Activated T-helper 17 cell treated with anti-CD3 and anti-CD28 coated beads, Interleukin-2, amount 50 U/mL, for 72 hours (primary cell): ENCODE measurements at regions not wholly inside any gene's neighbourhood (a gene's known extent, or its start where the extent isn't known, plus 50 kb on each side); places are given as distances from the start of the nearest gene placed in this dataset.

ENCODE experiments used
- ATAC-seq: fragments of 150-1000 bp; cut with Tn5 transposase; replicated peaks from 2 replicates; pipeline ENCODE4 v1.10.0; 2021; ENCODE audit warnings: mild to moderate bottlenecking, moderate library complexity
- H3K27ac Mint-ChIP-seq: one replicate; pipeline ENCODE4 v1.8.0; 2022; ENCODE audit warnings: mixed read lengths
- H3K27me3 Mint-ChIP-seq: one replicate; pipeline ENCODE4 v1.8.0; 2022; ENCODE audit warnings: mixed read lengths
- H3K36me3 Mint-ChIP-seq: one replicate; pipeline ENCODE4 v1.8.0; 2022; ENCODE audit warnings: low read depth, mild to moderate bottlenecking, mixed read lengths
- H3K4me1 Mint-ChIP-seq: one replicate; pipeline ENCODE4 v1.8.0; 2022; ENCODE audit warnings: mixed read lengths
- H3K4me3 Mint-ChIP-seq: one replicate; pipeline ENCODE4 v1.8.0; 2022; ENCODE audit warnings: mild to moderate bottlenecking, mixed read lengths
- H3K9me3 Mint-ChIP-seq: one replicate; pipeline ENCODE4 v1.8.0; 2022; ENCODE audit warnings: mixed read lengths

DNA sequence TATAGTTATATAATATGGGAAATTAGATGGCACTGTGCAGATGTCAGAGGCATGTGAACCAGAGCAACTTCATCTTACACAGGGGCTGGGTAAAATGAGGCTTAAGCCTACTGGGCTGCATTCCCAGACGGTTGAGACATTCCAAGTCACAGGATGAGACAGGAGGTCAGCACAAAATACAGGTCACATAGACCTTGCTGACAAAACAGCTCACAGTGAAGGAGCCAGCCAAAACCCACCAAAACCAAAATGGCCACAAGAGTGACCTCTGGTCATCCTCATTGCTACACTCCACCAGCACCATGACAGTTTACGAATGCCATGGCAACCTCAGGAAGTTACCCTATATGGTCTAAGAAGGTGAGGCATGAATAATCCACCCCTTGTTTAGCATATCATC is 479.4 kb downstream of the TLR4 start:
- H3K9me3 Mint-ChIP-seq = no peaks in the 10 kb centered on the region
- H3K4me1 Mint-ChIP-seq = no peaks in the 10 kb centered on the region
- H3K36me3 Mint-ChIP-seq = no peaks in the 10 kb centered on the region
- peaks cover 12% of the 10 kb centered on the region for H3K27me3 Mint-ChIP-seq
- H3K27ac Mint-ChIP-seq = no peak overlapping the region
- no peak for ATAC-seq
- no peak overlapping the region for H3K4me3 Mint-ChIP-seq

DNA sequence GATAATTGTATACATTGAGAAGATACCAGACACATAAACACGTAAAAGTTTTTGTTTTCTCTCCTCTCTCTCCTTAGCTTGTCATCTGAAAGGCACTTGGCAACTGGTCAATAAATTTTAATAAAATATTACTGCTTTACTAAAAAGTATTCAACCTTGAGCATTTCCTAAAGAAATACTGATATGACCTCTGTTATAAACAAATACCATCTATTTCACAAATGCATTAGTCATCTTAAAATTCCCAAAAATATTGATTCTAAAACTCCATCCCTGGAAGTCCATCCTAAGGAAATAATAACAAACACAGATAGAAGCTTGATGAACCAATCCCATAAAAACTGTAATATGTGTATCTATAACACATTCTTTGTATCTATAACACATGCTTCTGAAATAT is 483.2 kb downstream of the TLR4 start:
- Mint-ChIP-seq H3K4me1 (no peaks in the 10 kb centered on the region), H3K27ac (no peak overlapping the region), H3K4me3 (no peak overlapping the region), H3K27me3 (peaks cover 15% of the 10 kb centered on the region), H3K9me3 (no peaks in the 10 kb centered on the region), H3K36me3 (no peaks in the 10 kb centered on the region)
- no peak for ATAC-seq

DNA sequence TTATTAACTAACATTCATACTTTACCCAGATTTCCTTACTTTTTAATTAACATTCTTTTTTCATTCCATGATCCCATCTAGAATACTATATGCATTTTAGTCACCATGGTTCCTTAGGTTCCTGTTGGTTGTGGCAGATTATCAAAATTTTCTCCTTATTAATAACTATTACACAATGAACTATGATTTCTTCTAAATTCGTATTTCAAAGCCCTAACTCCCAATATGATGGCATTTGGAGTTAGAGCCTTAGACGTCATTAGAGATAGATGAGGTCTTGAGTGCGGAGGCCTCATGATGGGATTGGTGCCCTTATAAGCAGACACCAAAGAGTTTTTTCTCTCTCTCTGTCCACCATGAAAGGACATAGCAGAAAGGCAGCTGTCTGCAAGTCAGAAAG is 485.4 kb downstream of the TLR4 start:
- Mint-ChIP-seq H3K27ac (no peak overlapping the region), H3K27me3 (peaks cover 8% of the 10 kb centered on the region), H3K9me3 (no peaks in the 10 kb centered on the region), H3K36me3 (no peaks in the 10 kb centered on the region), H3K4me1 (no peaks in the 10 kb centered on the region), H3K4me3 (no peak overlapping the region)
- no peak for ATAC-seq

DNA sequence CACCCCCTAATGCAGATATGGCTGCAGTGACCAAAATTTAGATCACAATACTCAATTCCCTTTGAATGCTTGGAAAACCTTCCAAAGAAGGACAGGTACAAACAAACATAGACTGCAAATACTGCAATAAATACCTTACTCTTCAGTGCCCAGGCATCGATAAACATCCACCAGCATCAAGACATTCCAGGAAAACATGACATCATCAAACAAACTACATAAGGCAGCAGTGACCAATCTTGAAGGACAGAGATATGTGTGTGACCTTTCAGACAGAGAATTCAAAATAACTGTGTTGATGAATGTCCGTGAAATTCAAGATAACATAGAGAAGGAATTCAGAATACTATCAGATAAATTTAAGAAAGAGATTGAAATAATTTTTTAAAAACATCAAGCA is 488.6 kb downstream of the TLR4 start:
- peaks cover 6% of the 10 kb centered on the region for H3K27me3 Mint-ChIP-seq
- no peaks in the 10 kb centered on the region for H3K9me3 Mint-ChIP-seq
- no peaks in the 10 kb centered on the region for H3K4me1 Mint-ChIP-seq
- no peak overlapping the region for H3K4me3 Mint-ChIP-seq
- H3K27ac Mint-ChIP-seq = no peak overlapping the region
- no peak for ATAC-seq
- no peaks in the 10 kb centered on the region for H3K36me3 Mint-ChIP-seq

DNA sequence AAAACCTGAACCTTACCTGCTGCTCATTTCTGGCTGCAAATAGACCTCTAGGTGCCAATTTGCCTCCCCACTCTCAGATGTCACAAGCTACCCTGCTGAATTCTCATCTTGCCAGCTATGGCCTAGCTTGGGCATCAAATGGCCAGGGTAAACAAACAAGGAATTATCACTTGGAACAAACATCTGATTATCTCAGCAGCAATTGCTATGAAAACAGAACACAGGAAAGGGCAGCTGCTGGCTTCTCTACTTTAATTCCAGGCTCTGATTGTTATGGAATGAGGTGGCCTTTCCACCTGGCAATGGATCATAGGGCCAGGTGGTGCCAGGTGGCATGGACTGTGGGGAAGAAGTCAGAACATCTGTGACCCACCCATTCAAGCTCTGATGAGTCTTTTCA is 505.1 kb downstream of the TLR4 start:
- H3K36me3 Mint-ChIP-seq = no peaks in the 10 kb centered on the region
- no peak for ATAC-seq
- H3K4me1 Mint-ChIP-seq = no peaks in the 10 kb centered on the region
- no peak overlapping the region for H3K4me3 Mint-ChIP-seq
- peaks cover 9% of the 10 kb centered on the region for H3K27me3 Mint-ChIP-seq
- no peak overlapping the region for H3K27ac Mint-ChIP-seq
- peaks cover 10% of the 10 kb centered on the region for H3K9me3 Mint-ChIP-seq

DNA sequence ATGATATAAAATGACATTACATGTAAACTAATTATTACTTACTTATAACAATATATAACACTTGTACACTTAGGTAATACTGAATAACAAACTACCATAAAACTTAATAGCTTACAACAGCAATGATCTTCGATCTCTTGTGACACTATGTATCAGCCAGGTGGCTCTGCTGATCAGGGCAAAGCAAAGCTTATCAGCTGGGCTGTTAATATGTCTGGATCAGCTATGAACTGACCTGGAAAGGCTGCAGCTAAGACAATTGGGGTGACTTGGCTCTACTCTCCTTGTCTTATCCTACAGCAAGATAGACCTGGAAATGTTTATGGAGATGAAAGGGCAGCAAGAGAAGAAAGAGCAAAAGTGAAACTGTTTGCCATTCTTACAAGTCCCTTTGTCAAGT is 511.3 kb downstream of the TLR4 start:
- Mint-ChIP-seq H3K36me3 (no peaks in the 10 kb centered on the region), H3K4me1 (no peaks in the 10 kb centered on the region), H3K27me3 (peaks cover 9% of the 10 kb centered on the region), H3K27ac (no peak overlapping the region), H3K4me3 (no peak overlapping the region), H3K9me3 (peaks cover 6% of the 10 kb centered on the region)
- no peak for ATAC-seq

DNA sequence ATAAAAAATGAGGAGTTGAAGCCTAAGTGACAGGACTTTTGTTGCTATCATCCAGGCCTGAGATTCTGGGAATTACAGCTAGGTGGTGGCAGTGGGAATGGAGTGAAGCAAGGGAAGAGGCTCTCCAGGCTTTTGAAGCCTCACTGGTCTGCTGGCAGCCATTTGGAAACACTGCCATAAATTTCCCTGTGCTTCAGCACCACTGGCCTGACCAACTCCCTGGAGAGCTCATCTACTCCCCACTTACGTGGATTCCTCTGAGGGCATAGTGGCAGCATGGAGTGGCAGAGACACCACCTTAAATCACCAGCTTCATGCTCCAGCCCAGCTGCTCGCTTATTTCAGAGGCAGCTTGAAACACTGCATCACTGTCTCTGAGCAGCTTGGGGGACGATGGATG is 518.2 kb downstream of the TLR4 start:
- no peaks in the 10 kb centered on the region for H3K9me3 Mint-ChIP-seq
- ATAC-seq = no peak
- H3K27me3 Mint-ChIP-seq = peaks cover 7% of the 10 kb centered on the region
- H3K27ac Mint-ChIP-seq = no peak overlapping the region
- no peaks in the 10 kb centered on the region for H3K4me1 Mint-ChIP-seq
- H3K36me3 Mint-ChIP-seq = no peaks in the 10 kb centered on the region
- H3K4me3 Mint-ChIP-seq = no peak overlapping the region

DNA sequence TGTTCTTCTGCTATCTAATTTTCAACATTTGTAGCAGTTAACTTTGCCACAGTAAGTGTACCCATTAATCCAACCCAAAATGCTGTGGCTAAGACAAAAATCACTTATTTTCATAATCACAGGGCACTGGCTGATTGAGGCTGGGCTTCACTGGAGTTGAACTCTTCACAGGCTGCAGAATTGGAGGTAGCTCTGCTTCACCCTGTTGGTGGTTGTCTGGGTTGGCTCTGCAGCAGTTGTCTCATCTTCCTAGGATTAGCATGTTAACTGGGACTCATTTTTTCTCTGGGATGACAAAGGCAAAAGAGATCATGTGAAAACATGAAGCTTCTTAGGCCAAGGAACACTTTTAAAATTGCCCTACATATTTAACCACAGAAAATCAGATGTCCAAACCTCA is 518.9 kb downstream of the TLR4 start:
- peaks cover 7% of the 10 kb centered on the region for H3K27me3 Mint-ChIP-seq
- no peak for ATAC-seq
- no peaks in the 10 kb centered on the region for H3K36me3 Mint-ChIP-seq
- H3K9me3 Mint-ChIP-seq = no peaks in the 10 kb centered on the region
- no peak overlapping the region for H3K4me3 Mint-ChIP-seq
- H3K27ac Mint-ChIP-seq = no peak overlapping the region
- H3K4me1 Mint-ChIP-seq = no peaks in the 10 kb centered on the region

DNA sequence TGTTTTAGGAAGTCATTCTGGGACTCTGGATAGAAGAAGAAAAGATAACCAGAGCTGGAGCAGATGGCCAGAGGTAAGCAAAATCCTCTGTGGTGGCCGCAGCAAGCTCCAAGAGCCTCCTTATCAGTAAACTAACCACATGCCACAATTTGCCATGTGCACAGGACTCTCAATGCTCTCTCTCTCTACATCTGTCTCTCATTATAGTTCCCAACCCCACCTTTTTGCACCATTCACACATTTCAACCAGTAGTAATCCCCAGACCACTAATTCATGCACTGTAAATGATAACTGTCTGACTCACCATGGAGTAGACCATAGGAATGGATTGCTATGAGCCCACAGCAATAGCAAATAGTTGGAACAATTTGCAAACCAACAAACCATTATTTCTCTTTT is 526.1 kb downstream of the TLR4 start:
- no peaks in the 10 kb centered on the region for H3K4me1 Mint-ChIP-seq
- no peaks in the 10 kb centered on the region for H3K36me3 Mint-ChIP-seq
- H3K9me3 Mint-ChIP-seq = no peaks in the 10 kb centered on the region
- no peak overlapping the region for H3K4me3 Mint-ChIP-seq
- no peak overlapping the region for H3K27ac Mint-ChIP-seq
- no peaks in the 10 kb centered on the region for H3K27me3 Mint-ChIP-seq
- ATAC-seq = no peak

DNA sequence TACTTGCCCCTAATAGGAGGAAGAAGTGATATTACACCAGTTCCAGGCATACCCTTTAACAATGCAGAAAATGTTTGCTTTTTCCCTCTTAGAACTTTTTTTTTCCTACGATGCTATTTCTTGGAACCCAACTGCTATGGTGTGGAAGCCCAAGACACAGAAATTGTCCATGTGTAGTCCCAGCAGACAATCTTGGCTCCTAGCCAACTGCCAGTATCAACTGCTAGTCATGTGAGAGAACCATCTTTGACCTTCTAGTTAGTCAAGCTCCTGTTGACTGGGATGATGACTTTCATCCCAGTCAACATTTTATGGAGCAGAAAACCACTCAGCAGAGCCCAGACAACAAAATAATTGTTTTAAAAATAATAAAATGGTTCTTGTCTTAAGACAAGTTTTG is 532.4 kb downstream of the TLR4 start:
- H3K9me3 Mint-ChIP-seq = no peaks in the 10 kb centered on the region
- no peak overlapping the region for H3K4me3 Mint-ChIP-seq
- no peaks in the 10 kb centered on the region for H3K36me3 Mint-ChIP-seq
- no peak overlapping the region for H3K27ac Mint-ChIP-seq
- no peak for ATAC-seq
- H3K4me1 Mint-ChIP-seq = no peaks in the 10 kb centered on the region
- H3K27me3 Mint-ChIP-seq = no peaks in the 10 kb centered on the region

DNA sequence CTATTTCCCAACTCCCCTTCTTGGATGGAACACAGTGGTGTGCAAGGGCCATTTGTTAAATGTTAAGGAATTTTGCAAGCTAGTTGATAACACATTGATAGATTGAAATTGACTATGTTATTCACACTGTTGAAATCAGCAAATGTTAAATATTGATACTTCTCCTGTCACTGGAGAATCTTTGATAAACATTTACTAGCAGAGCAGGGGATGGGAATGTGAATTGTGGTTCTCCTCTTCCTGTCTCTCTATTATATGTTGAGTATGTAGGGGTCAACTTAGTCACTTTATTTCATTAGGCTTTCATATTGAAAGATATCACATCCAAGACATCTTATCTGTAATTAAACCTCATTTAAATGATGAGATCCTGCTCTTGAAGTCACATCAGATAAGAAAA is 533.9 kb downstream of the TLR4 start:
- Mint-ChIP-seq H3K4me1 (no peaks in the 10 kb centered on the region), H3K27ac (no peak overlapping the region), H3K27me3 (no peaks in the 10 kb centered on the region), H3K36me3 (no peaks in the 10 kb centered on the region), H3K4me3 (no peak overlapping the region), H3K9me3 (no peaks in the 10 kb centered on the region)
- ATAC-seq = no peak

DNA sequence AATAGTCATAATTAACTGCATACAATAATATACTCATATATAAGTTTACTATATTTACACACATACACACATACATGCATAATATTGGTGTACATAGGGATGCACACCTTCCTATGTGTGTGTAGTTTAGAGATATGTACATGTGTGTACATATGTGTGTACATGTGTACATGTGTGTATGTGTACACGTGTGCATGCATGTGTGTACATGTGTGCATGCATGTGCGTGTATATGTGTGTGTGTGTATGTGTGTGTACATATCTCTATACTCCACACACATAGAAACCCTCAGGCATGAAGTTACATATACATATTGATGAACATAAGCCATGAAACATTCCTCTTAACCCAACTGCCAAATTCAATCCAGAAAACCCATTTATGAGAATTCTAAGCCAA is 547.8 kb downstream of the TLR4 start:
- ATAC-seq = no peak
- Mint-ChIP-seq H3K27ac (no peak overlapping the region), H3K9me3 (peaks cover 4% of the 10 kb centered on the region), H3K4me3 (no peak overlapping the region), H3K36me3 (no peaks in the 10 kb centered on the region), H3K4me1 (no peaks in the 10 kb centered on the region), H3K27me3 (no peaks in the 10 kb centered on the region)

DNA sequence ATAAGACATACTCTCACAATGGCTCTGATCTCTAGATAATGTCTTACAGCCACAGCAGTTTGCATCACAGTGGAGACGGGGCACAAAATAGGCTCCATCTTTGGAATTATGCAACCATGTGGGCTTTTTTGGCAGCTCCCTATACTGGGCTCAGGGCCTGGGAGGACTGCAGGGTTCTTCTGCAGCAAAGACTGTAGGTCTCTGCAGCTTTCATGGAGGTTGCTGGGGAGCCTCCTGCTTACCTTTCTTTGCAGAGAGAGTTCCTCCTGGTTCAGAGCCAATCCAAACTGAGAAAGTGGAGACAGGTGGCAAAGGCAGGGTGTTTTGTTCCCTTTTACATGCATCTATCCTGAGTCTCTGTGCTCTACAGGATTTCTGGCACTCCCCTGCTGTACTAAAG is 558.0 kb downstream of the TLR4 start:
- Mint-ChIP-seq H3K27me3 (peaks cover 13% of the 10 kb centered on the region), H3K36me3 (no peaks in the 10 kb centered on the region), H3K4me3 (no peak overlapping the region), H3K4me1 (no peaks in the 10 kb centered on the region), H3K9me3 (peaks cover 17% of the 10 kb centered on the region), H3K27ac (no peak overlapping the region)
- no peak for ATAC-seq

DNA sequence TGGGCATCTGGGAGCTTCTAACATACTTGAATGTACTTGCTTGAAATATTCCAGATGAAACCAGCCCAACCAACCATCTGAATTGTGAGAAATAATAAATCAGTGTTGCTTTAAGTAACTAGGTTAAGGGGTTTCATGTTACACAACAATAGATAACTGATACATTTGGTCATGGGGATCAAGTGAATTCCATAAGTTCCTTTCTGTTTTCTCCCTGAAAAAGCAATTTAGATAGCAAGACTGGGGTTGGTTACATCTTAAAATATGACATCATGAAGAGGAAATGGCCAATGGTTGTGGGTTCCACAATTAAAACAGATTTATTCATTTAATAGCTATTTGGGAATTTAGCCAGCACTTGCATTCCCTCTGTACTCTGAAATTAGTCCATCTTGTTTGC is 559.7 kb downstream of the TLR4 start:
- Mint-ChIP-seq H3K27ac (no peak overlapping the region), H3K36me3 (no peaks in the 10 kb centered on the region), H3K4me1 (no peaks in the 10 kb centered on the region), H3K9me3 (peaks cover 17% of the 10 kb centered on the region), H3K27me3 (peaks cover 13% of the 10 kb centered on the region), H3K4me3 (no peak overlapping the region)
- no peak for ATAC-seq

DNA sequence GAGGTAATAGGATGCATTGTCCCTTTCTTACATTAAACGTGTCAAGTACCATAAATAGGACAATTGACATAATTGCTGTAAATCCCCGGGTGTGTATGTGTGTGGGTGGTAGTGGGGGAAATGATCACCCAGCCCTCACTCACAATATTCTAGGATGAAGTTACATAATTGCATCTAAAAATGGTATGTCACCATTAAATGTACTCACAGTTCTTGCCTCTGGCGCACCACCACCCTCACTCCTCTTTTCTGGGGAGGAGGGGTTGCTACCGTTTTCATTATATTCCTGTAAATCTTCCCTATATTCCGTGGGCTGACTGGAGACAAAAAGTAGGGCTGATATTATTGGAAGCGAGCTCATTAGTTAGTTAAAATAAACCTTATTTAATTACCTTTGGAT is 563.8 kb downstream of the TLR4 start:
- no peaks in the 10 kb centered on the region for H3K4me1 Mint-ChIP-seq
- H3K4me3 Mint-ChIP-seq = no peak overlapping the region
- ATAC-seq = no peak
- H3K36me3 Mint-ChIP-seq = no peaks in the 10 kb centered on the region
- no peak overlapping the region for H3K27ac Mint-ChIP-seq
- H3K27me3 Mint-ChIP-seq = peaks cover 19% of the 10 kb centered on the region
- H3K9me3 Mint-ChIP-seq = peaks cover 13% of the 10 kb centered on the region

DNA sequence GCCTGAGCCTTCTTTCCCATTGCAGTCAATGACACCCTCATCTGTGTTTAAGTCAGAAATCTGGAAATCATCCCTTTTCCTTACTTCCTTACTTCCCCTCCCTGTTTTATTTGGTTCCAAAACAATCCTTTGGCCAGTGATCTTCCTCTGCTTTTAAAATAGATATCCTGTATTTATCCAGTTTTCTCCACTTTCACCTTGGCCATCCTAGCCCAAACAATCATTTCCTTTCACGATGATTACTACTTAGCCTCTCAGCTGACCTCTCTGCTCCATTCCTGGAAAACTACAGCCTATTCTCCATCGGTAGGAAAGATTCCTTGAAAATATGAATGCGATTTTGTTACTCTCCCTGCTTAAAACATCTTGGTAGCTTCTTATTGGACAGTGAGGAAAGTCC is 565.4 kb downstream of the TLR4 start:
- H3K4me3 Mint-ChIP-seq = no peak overlapping the region
- no peaks in the 10 kb centered on the region for H3K4me1 Mint-ChIP-seq
- peaks cover 10% of the 10 kb centered on the region for H3K27me3 Mint-ChIP-seq
- no peak overlapping the region for H3K27ac Mint-ChIP-seq
- H3K36me3 Mint-ChIP-seq = no peaks in the 10 kb centered on the region
- no peak for ATAC-seq
- peaks cover 5% of the 10 kb centered on the region for H3K9me3 Mint-ChIP-seq
